GM21528 (cell line): ENCODE measurements at regions not wholly inside any gene's neighbourhood (a gene's known extent, or its start where the extent isn't known, plus 50 kb on each side); places are given as distances from the start of the nearest gene placed in this dataset.
"Not testable (repeated sequence)": the region's sequence is repeated elsewhere in the genome, so short reads cannot be mapped to it uniquely, and the experiment has no call there.

Experiments
- ATAC-seq: cut with Tn5 transposase; IDR thresholded peaks from one replicate; pipeline ENCODE4 v1.9.1; 2021; ENCODE audit warnings: mild to moderate bottlenecking, moderate library complexity; ENCODE audit not compliant: unreplicated experiment, low FRiP score

- ATAC-seq = no peak
Measured at GRCh38 chr5:21615195-21615765, 1237.9 kb downstream of the CDH12 start.

DNA sequence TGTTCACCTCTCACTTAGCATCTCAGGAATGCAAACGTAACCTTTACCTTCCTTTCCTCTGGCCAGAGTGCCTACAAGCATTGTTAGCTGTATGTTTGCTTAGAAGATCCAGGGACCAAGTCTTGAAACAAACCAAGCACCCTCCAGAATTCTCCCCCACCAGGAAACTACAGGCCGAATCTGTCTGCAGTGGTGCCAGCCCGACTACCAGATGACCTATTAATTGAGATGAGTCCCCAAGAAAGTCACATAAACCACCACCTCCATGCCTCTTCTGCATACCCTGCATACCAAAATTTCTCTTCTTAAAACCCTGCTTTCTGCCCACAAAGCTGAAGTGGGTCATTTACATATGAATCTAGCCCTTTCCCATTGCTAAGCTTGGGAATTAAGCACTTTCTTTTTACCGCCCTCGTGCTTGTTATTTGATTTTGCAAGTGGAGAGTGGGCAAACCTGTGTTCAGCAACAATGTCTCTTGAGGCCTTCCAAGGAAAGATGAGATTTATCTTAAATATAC is 1239.1 kb downstream of the CDH12 start:
- ATAC-seq = no peak

DNA sequence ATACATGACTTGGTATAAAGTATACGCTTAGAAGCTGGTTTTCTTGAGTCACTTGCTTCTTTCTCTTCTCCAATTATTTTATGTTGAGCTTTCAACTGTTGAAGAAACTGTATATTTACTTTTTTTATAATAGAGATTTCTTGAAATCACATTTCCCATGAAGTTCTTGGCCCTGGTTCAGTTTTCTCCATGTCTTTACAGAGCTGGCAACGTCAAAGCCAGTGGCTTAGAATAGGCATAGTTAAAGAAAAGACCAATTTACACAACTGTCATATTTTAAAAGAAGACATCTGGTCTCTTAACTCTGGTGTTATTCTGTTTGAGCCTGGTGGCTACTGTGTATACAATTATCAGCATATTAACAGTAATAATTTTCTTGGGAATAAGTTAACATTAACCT is 1249.3 kb downstream of the CDH12 start:
- ATAC-seq = no peak

GRCh38 chr5:21594566-21594965 is 1258.6 kb downstream of the CDH12 start:
- ATAC-seq = no peak

DNA sequence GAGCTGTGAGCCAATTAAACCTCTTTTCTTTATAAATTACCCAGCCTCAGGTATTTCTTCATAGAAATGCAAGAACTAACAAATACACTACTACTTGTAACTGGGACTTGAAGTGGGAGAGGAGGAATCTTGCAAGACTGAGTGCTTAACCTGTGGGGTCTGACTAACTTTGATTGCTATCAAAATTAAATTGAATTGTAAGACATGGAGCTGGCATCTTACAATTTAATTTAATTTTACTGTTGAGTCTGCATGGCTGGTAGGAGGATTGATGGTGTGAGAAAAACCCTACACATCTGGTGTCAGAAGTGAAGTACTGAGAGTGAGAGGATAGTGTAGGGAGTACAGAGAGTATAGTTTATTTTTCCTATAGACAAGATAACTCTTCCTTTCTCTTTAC is 1259.9 kb downstream of the CDH12 start:
- ATAC-seq = no peak

- ATAC-seq = no peak
Measured at GRCh38 chr5:21581508-21581907, 1271.6 kb downstream of the CDH12 start.

DNA sequence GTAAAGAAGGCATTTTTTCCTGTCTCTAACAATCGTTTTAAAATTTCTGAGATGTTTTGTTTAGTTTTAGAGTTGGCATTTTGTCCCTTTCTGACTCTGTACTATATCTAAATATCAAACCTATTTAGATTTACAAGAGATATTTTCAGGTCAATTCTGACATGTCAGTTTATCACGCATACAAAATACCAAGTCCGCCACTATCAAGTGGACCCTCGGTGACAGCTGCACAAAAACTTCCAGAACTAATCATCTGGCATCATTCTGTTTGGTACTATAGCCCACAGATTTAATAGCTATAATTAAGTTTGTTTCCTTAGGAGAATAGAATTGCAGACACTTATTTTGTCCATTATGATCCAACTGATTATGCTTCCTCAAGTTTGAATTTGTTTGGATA is 1278.2 kb downstream of the CDH12 start:
- no peak for ATAC-seq

DNA sequence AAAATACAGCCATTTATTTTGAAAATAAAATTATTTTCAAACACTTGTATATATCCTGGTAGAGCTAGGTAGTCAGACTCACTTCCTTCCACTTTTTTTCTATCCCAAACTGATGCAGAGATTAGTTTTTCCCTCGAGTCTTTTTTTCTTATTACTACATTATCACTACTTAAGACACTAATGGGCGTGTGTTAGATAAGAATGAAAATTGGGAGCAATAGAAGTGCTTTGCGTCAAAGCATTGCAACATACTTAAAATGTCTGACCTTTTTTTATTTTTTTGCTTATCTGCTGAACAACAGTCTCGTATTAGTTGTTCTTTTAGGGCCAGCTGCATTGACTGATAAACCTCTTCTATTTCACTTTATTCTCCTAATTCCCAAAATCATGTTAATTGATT is 1278.7 kb downstream of the CDH12 start:
- no peak for ATAC-seq

GRCh38 chr5:21573416-21574314 is 1279.5 kb downstream of the CDH12 start:
- ATAC-seq = no peak

DNA sequence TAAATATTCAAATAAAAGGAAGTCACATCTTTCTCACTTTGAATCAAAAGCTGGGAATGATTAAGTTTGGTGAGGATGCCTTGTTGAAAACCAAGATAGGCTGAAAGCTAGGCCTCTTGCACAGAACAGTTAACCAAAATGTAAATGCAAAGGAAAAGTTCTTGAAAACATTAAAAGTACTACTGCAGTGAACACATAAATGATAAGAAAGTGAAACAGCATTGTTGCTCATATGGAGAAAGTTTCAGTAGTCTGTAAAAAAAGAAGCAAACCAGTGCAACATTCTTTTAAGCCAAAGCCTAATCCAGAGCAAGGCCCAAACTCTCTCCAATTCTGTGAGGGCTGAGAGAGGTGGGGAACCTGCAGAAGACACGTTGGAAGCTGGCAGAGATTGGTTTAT is 1281.9 kb downstream of the CDH12 start:
- ATAC-seq = not testable (repeated sequence)

GRCh38 chr5:21559109-21559508 is 1294.0 kb downstream of the CDH12 start:
- not testable (repeated sequence) for ATAC-seq

DNA sequence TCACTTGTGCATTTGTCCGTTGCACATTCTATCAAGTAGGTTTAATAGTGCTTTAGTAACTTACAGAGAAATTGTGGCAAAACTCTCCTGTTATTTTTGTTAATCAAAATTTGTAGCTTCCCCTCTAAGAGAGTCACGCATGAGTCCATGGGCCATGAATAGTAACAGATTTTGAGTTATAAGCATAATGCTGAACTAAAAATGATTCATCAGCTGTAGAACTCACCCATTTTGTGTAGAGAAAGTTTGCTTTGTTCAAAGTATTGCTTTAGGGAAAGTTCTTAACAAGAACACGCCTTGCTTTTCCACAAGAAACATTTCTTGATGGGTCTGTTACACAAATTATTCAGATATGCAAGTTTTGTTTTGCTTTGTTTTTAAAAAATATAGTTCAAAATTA is 1300.9 kb downstream of the CDH12 start:
- ATAC-seq = not testable (repeated sequence)

DNA sequence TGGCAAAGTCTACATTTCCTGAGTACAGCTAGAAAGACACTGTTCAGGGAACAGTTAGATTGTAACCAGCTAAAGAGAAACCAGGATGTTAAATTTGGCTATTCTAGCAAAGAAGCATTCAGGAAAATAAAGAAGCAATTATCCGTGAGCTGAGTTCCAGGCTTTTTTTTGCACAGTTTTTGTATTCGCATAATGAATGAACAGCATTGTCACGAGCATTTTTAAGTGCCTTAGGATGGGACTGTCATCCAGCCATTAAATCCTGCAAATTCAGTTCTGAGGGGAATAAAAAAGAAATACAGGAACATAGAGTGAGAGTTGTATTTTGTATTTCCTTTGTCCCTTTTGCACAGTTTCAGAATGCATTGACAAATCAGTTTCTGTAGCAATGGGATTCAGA is 1302.2 kb downstream of the CDH12 start:
- not testable (repeated sequence) for ATAC-seq

- not testable (repeated sequence) for ATAC-seq
Measured at GRCh38 chr5:21547656-21548055, 1305.5 kb downstream of the CDH12 start.

- not testable (repeated sequence) for ATAC-seq
Measured at GRCh38 chr5:21535114-21535513, 1318.0 kb downstream of the CDH12 start.

DNA sequence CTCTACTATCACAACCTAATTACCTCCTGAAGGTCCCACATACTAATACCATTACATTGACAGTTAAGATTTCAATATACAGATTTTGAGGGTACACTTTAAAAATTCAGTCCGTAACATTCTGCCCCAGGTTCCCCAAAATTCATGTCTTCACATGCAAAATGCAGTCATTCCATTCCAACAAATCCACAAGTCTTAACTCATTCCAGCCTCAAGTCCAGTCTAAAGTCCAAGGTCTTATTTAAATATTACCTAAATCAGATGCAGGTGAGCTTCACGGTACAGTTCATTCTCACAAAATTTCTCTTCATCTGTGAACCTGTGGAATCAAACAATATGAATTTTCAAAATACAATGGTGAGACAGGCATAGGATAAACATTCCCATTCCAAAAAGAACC is 1332.0 kb downstream of the CDH12 start:
- not testable (repeated sequence) for ATAC-seq

- ATAC-seq = not testable (repeated sequence)
Measured at GRCh38 chr5:21496926-21497325, 1356.2 kb downstream of the CDH12 start.

DNA sequence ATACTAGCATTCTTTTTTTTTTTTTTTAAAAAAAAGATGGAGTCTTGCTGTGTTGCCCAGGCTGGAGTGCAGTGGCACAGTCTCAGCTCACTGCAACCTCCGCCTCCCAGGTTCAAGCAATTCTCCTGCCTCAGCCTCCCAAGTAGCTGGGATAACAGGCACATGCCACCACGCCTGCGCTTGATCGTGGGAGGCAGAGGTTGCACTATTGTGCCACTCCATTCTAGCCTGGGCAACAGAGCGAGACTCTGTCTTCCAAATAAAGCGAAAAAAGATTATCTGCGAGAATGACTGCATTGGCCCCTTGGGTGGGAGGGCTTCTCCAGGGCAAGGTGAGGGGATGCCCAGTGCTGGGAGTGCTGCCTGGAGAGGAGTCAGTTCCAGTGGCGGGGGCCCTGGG is 1357.1 kb downstream of the CDH12 start:
- not testable (repeated sequence) for ATAC-seq

DNA sequence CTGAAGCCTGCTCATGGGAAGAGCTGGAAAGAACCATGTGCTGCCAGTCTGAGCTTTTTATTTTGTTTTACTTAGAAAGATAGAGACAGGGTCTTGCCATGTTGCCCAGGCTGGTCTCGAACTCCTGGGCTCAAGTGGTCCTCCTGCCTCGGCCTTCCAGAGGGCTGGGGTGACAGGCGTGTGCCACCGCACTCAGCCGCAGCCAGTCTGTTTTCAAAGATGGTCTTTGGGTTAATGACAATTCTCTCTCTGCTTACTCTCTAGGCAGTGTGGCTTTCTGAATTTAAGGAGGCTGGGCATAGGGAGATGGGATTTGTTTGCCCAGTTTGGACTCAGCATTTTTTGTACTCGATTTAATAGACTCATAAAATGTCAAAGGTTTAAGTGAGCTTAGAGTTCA is 1357.9 kb downstream of the CDH12 start:
- ATAC-seq = not testable (repeated sequence)

GRCh38 chr5:21494033-21494432 is 1359.1 kb downstream of the CDH12 start:
- not testable (repeated sequence) for ATAC-seq

DNA sequence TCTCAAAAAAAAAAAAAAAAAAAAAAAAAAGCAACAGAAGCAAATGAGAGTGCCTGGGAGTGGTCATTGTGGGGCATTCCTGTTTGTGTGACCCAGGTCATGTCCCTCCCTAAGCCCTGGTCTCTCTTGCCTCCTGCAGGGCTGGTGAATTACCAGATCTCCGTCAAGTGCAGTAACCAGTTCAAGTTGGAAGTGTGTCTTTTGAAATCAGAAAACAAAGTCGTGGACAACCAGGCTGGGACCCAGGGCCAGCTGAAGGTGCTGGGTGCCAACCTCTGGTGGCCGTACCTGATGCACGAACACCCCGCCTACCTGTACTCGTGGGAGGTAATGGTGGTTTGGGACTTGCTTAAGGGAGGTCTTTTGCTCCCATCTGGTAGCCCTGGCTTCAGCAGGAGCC is 1362.0 kb downstream of the CDH12 start:
- ATAC-seq = not testable (repeated sequence)

- not testable (repeated sequence) for ATAC-seq
Measured at GRCh38 chr5:21488828-21489227, 1364.3 kb downstream of the CDH12 start.
